ENCODE measurements at regions not wholly inside any gene's neighbourhood (a gene's known extent, or its start where the extent isn't known, plus 50 kb on each side); places are given as distances from the start of the nearest gene placed in this dataset.
"Not testable (repeated sequence)": the region's sequence is repeated elsewhere in the genome, so short reads cannot be mapped to it uniquely, and the experiment has no call there.

GRCh38 chr14:41047763-41048162, 558.9 kb upstream of the LRFN5 start:
- H3K36me3 Mint-ChIP-seq: no peaks in the 10 kb centered on the region
- H3K9me3 Mint-ChIP-seq: no peaks in the 10 kb centered on the region
- H3K4me1 Mint-ChIP-seq: no peaks in the 10 kb centered on the region
- H3K27ac Mint-ChIP-seq: no peak overlapping the region
- no peak overlapping the region for H3K4me3 Mint-ChIP-seq
- DNase-seq (no peak), ATAC-seq (replicated peaks) (no peak)
- H3K27me3 Mint-ChIP-seq: no peaks in the 10 kb centered on the region

GRCh38 chr14:41037388-41037787, 569.3 kb upstream of the LRFN5 start:
- Mint-ChIP-seq H3K9me3 (peaks cover 0 to 1% of the 10 kb centered on the region in 2 donors), H3K27ac (no peak overlapping the region), H3K4me3 (no peak overlapping the region), H3K36me3 (no peaks in the 10 kb centered on the region), H3K27me3 (no peaks in the 10 kb centered on the region), H3K4me1 (no peaks in the 10 kb centered on the region)
- ATAC-seq (replicated peaks) (no peak), DNase-seq (no peak)

GRCh38 chr14:41034969-41035368, 571.7 kb upstream of the LRFN5 start:
- H3K27ac Mint-ChIP-seq: no peak overlapping the region
- DNase-seq: no peak
- no peaks in the 10 kb centered on the region for H3K27me3 Mint-ChIP-seq
- ATAC-seq (replicated peaks): no peak
- H3K9me3 Mint-ChIP-seq: peaks cover 0 to 3% of the 10 kb centered on the region in 2 donors
- no peak overlapping the region for H3K4me3 Mint-ChIP-seq
- H3K4me1 Mint-ChIP-seq: no peaks in the 10 kb centered on the region
- no peaks in the 10 kb centered on the region for H3K36me3 Mint-ChIP-seq

- Mint-ChIP-seq H3K27ac (no peak overlapping the region), H3K4me3 (no peak overlapping the region), H3K9me3 (peaks cover 0 to 2% of the 10 kb centered on the region in 2 donors), H3K36me3 (no peaks in the 10 kb centered on the region), H3K27me3 (no peaks in the 10 kb centered on the region), H3K4me1 (no peaks in the 10 kb centered on the region)
- DNase-seq (no peak), ATAC-seq (replicated peaks) (no peak)
These were observed 583.7 kb upstream of the LRFN5 start for GRCh38 chr14:41022932-41023331.

GRCh38 chr14:41016213-41016612, 590.5 kb upstream of the LRFN5 start:
- DNase-seq: no peak
- Mint-ChIP-seq H3K4me3 (no peak overlapping the region), H3K4me1 (no peaks in the 10 kb centered on the region), H3K36me3 (no peaks in the 10 kb centered on the region), H3K9me3 (no peaks in the 10 kb centered on the region), H3K27ac (no peak overlapping the region), H3K27me3 (no peaks in the 10 kb centered on the region)
- ATAC-seq (replicated peaks): no peak

- Mint-ChIP-seq H3K4me3 (no peak overlapping the region), H3K27me3 (no peaks in the 10 kb centered on the region), H3K27ac (no peak overlapping the region), H3K4me1 (no peaks in the 10 kb centered on the region), H3K36me3 (no peaks in the 10 kb centered on the region), H3K9me3 (peaks cover 0 to 3% of the 10 kb centered on the region in 2 donors)
- ATAC-seq (replicated peaks) (no peak), DNase-seq (no peak)
These were observed 606.3 kb upstream of the LRFN5 start for GRCh38 chr14:41000350-41000749.

GRCh38 chr14:40989260-40989659, 617.4 kb upstream of the LRFN5 start:
- Mint-ChIP-seq H3K36me3 (no peaks in the 10 kb centered on the region), H3K4me3 (no peak overlapping the region)
- ATAC-seq (replicated peaks): no peak

GRCh38 chr14:40987481-40987880, 619.2 kb upstream of the LRFN5 start:
- DNase-seq: no peak
- Mint-ChIP-seq H3K4me1 (no peaks in the 10 kb centered on the region), H3K9me3 (peaks cover 10 to 18% of the 10 kb centered on the region in 2 donors), H3K27ac (no peak overlapping the region), H3K27me3 (no peaks in the 10 kb centered on the region), H3K36me3 (no peaks in the 10 kb centered on the region), H3K4me3 (no peak overlapping the region)
- ATAC-seq (replicated peaks): no peak

More at GRCh38 chr14:40989260-40989659, 617.4 kb upstream of the LRFN5 start:
- Mint-ChIP-seq H3K9me3 (peaks cover 13 to 18% of the 10 kb centered on the region in 2 donors), H3K27me3 (no peaks in the 10 kb centered on the region), H3K27ac (no peak overlapping the region), H3K4me1 (no peaks in the 10 kb centered on the region)
- no peak for DNase-seq

- H3K27ac Mint-ChIP-seq: no peak overlapping the region
- DNase-seq: no peak
- no peak overlapping the region for H3K4me3 Mint-ChIP-seq
- H3K4me1 Mint-ChIP-seq: no peaks in the 10 kb centered on the region
- H3K27me3 Mint-ChIP-seq: no peaks in the 10 kb centered on the region
- peaks cover 5 to 12% of the 10 kb centered on the region in 2 donors for H3K9me3 Mint-ChIP-seq
- no peak for ATAC-seq (replicated peaks)
- H3K36me3 Mint-ChIP-seq: no peaks in the 10 kb centered on the region
These were observed 620.0 kb upstream of the LRFN5 start for GRCh38 chr14:40986655-40987054.

- H3K4me1 Mint-ChIP-seq: no peaks in the 10 kb centered on the region
- H3K27me3 Mint-ChIP-seq: no peaks in the 10 kb centered on the region
- H3K27ac Mint-ChIP-seq: no peak overlapping the region
- no peaks in the 10 kb centered on the region for H3K36me3 Mint-ChIP-seq
- H3K4me3 Mint-ChIP-seq: no peak overlapping the region
- DNase-seq (no peak), ATAC-seq (replicated peaks) (no peak)
- peaks cover 3 to 12% of the 10 kb centered on the region in 2 donors for H3K9me3 Mint-ChIP-seq
These were observed 621.1 kb upstream of the LRFN5 start for GRCh38 chr14:40985584-40985983.

GRCh38 chr14:40983604-40984003, 623.1 kb upstream of the LRFN5 start:
- no peak for ATAC-seq (replicated peaks)
- no peak overlapping the region for H3K27ac Mint-ChIP-seq
- no peak for DNase-seq
- H3K27me3 Mint-ChIP-seq: no peaks in the 10 kb centered on the region
- peaks cover 2% of the 10 kb centered on the region in 2 donors for H3K9me3 Mint-ChIP-seq
- H3K4me1 Mint-ChIP-seq: no peaks in the 10 kb centered on the region
- H3K36me3 Mint-ChIP-seq: no peaks in the 10 kb centered on the region
- no peak overlapping the region for H3K4me3 Mint-ChIP-seq

GRCh38 chr14:40981247-40981646, 625.4 kb upstream of the LRFN5 start:
- no peak overlapping the region for H3K4me3 Mint-ChIP-seq
- ATAC-seq (replicated peaks) (no peak), DNase-seq (no peak)
- no peaks in the 10 kb centered on the region for H3K27me3 Mint-ChIP-seq
- no peak overlapping the region for H3K27ac Mint-ChIP-seq
- no peaks in the 10 kb centered on the region for H3K36me3 Mint-ChIP-seq
- H3K4me1 Mint-ChIP-seq: no peaks in the 10 kb centered on the region
- no peaks in the 10 kb centered on the region for H3K9me3 Mint-ChIP-seq

GRCh38 chr14:40960257-40960656, 646.4 kb upstream of the LRFN5 start:
- H3K4me1 Mint-ChIP-seq; H3K9me3 Mint-ChIP-seq; H3K27ac Mint-ChIP-seq; H3K4me3 Mint-ChIP-seq; ATAC-seq (replicated peaks); H3K36me3 Mint-ChIP-seq; H3K27me3 Mint-ChIP-seq; DNase-seq: not testable (repeated sequence)

- no peaks in the 10 kb centered on the region for H3K27me3 Mint-ChIP-seq
- H3K4me1 Mint-ChIP-seq: no peaks in the 10 kb centered on the region
- DNase-seq: no peak
These were observed 651.6 kb upstream of the LRFN5 start for GRCh38 chr14:40955131-40955505.

GRCh38 chr14:40954448-40955130, 652.1 kb upstream of the LRFN5 start:
- not testable (repeated sequence) for H3K4me3 Mint-ChIP-seq; H3K4me1 Mint-ChIP-seq; H3K27me3 Mint-ChIP-seq; ATAC-seq (replicated peaks); H3K27ac Mint-ChIP-seq; DNase-seq; H3K9me3 Mint-ChIP-seq; H3K36me3 Mint-ChIP-seq

More at GRCh38 chr14:40955131-40955505, 651.6 kb upstream of the LRFN5 start:
- no peaks in the 10 kb centered on the region for H3K36me3 Mint-ChIP-seq
- H3K27ac Mint-ChIP-seq: no peak overlapping the region
- no peak for ATAC-seq (replicated peaks)
- no peak overlapping the region for H3K4me3 Mint-ChIP-seq
- H3K9me3 Mint-ChIP-seq: peaks cover 3 to 7% of the 10 kb centered on the region in 2 donors

- no peaks in the 10 kb centered on the region for H3K27me3 Mint-ChIP-seq
These were observed 662.2 kb upstream of the LRFN5 start for GRCh38 chr14:40944521-40944920.

More at GRCh38 chr14:40944521-40944920, 662.2 kb upstream of the LRFN5 start:
- no peak for ATAC-seq (replicated peaks)
- Mint-ChIP-seq H3K9me3 (peaks cover 0 to 5% of the 10 kb centered on the region in 2 donors), H3K4me3 (no peak overlapping the region), H3K4me1 (no peaks in the 10 kb centered on the region), H3K27ac (no peak overlapping the region), H3K36me3 (no peaks in the 10 kb centered on the region)
- no peak for DNase-seq
